ENCODE measurements at regions not wholly inside any gene's neighbourhood (a gene's known extent, or its start where the extent isn't known, plus 50 kb on each side); places are given as distances from the start of the nearest gene placed in this dataset.

GRCh38 chr14:58762629-58763028 is 124.9 kb downstream of the DACT1 start:
- H3K4me3 ChIP-seq (replicated peaks in 1 of 3; ENCODE audit: insufficient read depth in 1 of 3, low read depth in 2 of 3, low read length in 3 of 3), result no peak overlapping the region
- no peak overlapping the region for H2AFZ ChIP-seq (ENCODE audit: low read length)
- WGBS (ENCODE audit: low lambda C conversion rate), result 52% methylated on average over 1 of the region's 1 CpG
- no peaks in the 10 kb centered on the region for H3K36me3 ChIP-seq (replicated peaks in 1 of 2; ENCODE audit: control insufficient read depth in 1 of 2, insufficient read depth in 2 of 2, low read length in 2 of 2)
- H3K79me2 ChIP-seq (ENCODE audit: insufficient read depth, low read length), result no peaks in the 10 kb centered on the region
- no peak overlapping the region for H3K27ac ChIP-seq (ENCODE audit: extremely low read length, insufficient read depth, low read length)
- no peak for DNase-seq (ENCODE audit: low spot score)
- no peak overlapping the region for H3K4me2 ChIP-seq (ENCODE audit: low read depth, low read length)
- no peaks in the 10 kb centered on the region for H3K4me1 ChIP-seq (ENCODE audit: insufficient read depth, low read length)
- TF ChIP-seq AKNA (CRISPR knock-in tag; IDR thresholded peaks at IDR 0.05; ENCODE audit: borderline replicate concordance) (no peak), ZNF589 (CRISPR knock-in tag; conservative IDR thresholded peaks at IDR 0.05) (no peak), HMGXB4 (CRISPR knock-in tag; IDR thresholded peaks at IDR 0.05; ENCODE audit: borderline replicate concordance in 1 of 2, low read depth in 1 of 2) (no peak), HCFC1 (IDR thresholded peaks at IDR 0.05; ENCODE audit: low read depth, low read length) (no peak), REXO4 (CRISPR knock-in tag; IDR thresholded peaks at IDR 0.05; ENCODE audit: borderline replicate concordance) (no peak)
- H3K9me3 ChIP-seq (ENCODE audit: low read length), result no peaks in the 10 kb centered on the region
- CTCF ChIA-PET (ENCODE audit: low intra/inter-chr PET ratio, low total read pairs), result no interaction called here
- in situ Hi-C loops (cut with HindIII; ENCODE audit: extremely low pct_ligation_motif_present, low pct_unique_long_range_greater_than_20kb), result no loop called here
- intact Hi-C loops (cut with micrococcal nuclease; ENCODE audit: unreplicated experiment), result no loop called here
- POLR2A ChIA-PET, result no interaction called here
- H3K9ac ChIP-seq (ENCODE audit: insufficient read depth, low read depth, low read length), result no peak overlapping the region
- H3K27me3 ChIP-seq (ENCODE audit: control insufficient read depth in 1 of 2, insufficient read depth in 2 of 2, low read length in 2 of 2), result no peaks in the 10 kb centered on the region
- no peak for FAIRE-seq
- BruUV-seq (replicated peaks), result no TSS peak
- no peaks in the 10 kb centered on the region for H4K20me1 ChIP-seq (ENCODE audit: insufficient read depth, low read length)
- no peak for ATAC-seq

Data from HepG2 (cell line).